GM12864 (cell line): ENCODE measurements at regions not wholly inside any gene's neighbourhood (a gene's known extent, or its start where the extent isn't known, plus 50 kb on each side); places are given as distances from the start of the nearest gene placed in this dataset.

Experiments used
- DNase-seq: peaks from one replicate; pipeline ENCODE4 v3.0.0-alpha.2; 2011; ENCODE audit warnings: low read depth
- H3K4me3 ChIP-seq: 2 replicates; pipeline ENCODE4 v1.5.1; 2011; ENCODE audit warnings: mild to moderate bottlenecking, low read depth, low read length, control low read depth
- CTCF ChIP-seq: IDR thresholded peaks from 2 replicates; pipeline ENCODE4 v1.5.1; 2011; ENCODE audit warnings: low read depth, mild to moderate bottlenecking, moderate library complexity, low read length, control low read depth, inconsistent platforms; ENCODE audit errors: missing control alignments

- no peak for TF ChIP-seq CTCF
- H3K4me3 ChIP-seq = no peak overlapping the region
- no peak for DNase-seq
Measured at GRCh38 chr18:43622024-43622423, 344.7 kb upstream of the SYT4 start.

GRCh38 chr18:43625582-43625981, 348.3 kb upstream of the SYT4 start:
- H3K4me3 ChIP-seq = no peak overlapping the region
- TF ChIP-seq CTCF = no peak
- DNase-seq = no peak

- TF ChIP-seq CTCF = no peak
- no peak overlapping the region for H3K4me3 ChIP-seq
- DNase-seq = no peak
Measured at GRCh38 chr18:43627848-43628530, 350.7 kb upstream of the SYT4 start.

- TF ChIP-seq CTCF = no peak
- no peak overlapping the region for H3K4me3 ChIP-seq
- no peak for DNase-seq
Measured at GRCh38 chr18:43634994-43635393, 357.7 kb upstream of the SYT4 start.

- H3K4me3 ChIP-seq = no peak overlapping the region
- no peak for DNase-seq
- TF ChIP-seq CTCF = no peak
Measured at GRCh38 chr18:43635397-43635796, 358.1 kb upstream of the SYT4 start.

- no peak for DNase-seq
- no peak overlapping the region for H3K4me3 ChIP-seq
- no peak for TF ChIP-seq CTCF
Measured at GRCh38 chr18:43642727-43643330, 365.5 kb upstream of the SYT4 start.

- TF ChIP-seq CTCF = no peak
- no peak overlapping the region for H3K4me3 ChIP-seq
- DNase-seq = no peak
Measured at GRCh38 chr18:43648002-43648401, 370.7 kb upstream of the SYT4 start.
